Peyer's patch (tissue), 4 donors: ENCODE measurements at regions not wholly inside any gene's neighbourhood (a gene's known extent, or its start where the extent isn't known, plus 50 kb on each side); places are given as distances from the start of the nearest gene placed in this dataset.

Source experiments
- DNase-seq, 3 donors: peaks; one replicate each; pipeline ENCODE4 v3.0.0-alpha.2; 2017 to 2019
- H3K27ac ChIP-seq, 4 donors: fragments of 200-600 bp; sonication (generic); one replicate each; pipeline ENCODE4 v1.5.1; 2016 to 2019
- H3K27me3 ChIP-seq, 2 donors: fragments of 200-600 bp; sonication (generic); one replicate each; pipeline ENCODE4 v1.5.1; 2019
- H3K36me3 ChIP-seq, 3 donors: fragments of 200-600 bp; sonication (generic); one replicate each; pipeline ENCODE4 v1.5.1; 2016 to 2019
- H3K4me1 ChIP-seq, 4 donors: fragments of 200-600 bp; sonication (generic); one replicate each; pipeline ENCODE4 v1.5.1; 2016 to 2019
- H3K4me3 ChIP-seq, 4 donors: fragments of 200-600 bp; sonication (generic); 1 replicate in 3 of 4; 2 replicates in 1 of 4; pipeline ENCODE4 v1.5.1; 2016 to 2019; ENCODE audit warnings: mild to moderate bottlenecking in 1 of 4
- H3K9me3 ChIP-seq, 4 donors: fragments of 200-600 bp; sonication (generic); one replicate each; pipeline ENCODE4 v1.5.1; 2016 to 2019; ENCODE audit warnings: mild to moderate bottlenecking in 1 of 4
- CTCF ChIP-seq, 6 experiments: fragments of 450-650 bp in 4 of 6; fragments of 200-600 bp in 2 of 6; sonication (generic) in 1 of 6; IDR thresholded peaks; one replicate each; pipeline ENCODE4 v1.5.1; 2017 to 2019; ENCODE audit warnings: antibody characterized with exemption in 6 of 6, mild to moderate bottlenecking in 3 of 6, moderate library complexity in 1 of 6
- POLR2A ChIP-seq, 2 donors: fragments of 450-650 bp; IDR thresholded peaks; one replicate each; pipeline ENCODE4 v1.5.1; 2017; ENCODE audit warnings: antibody characterized with exemption in 2 of 2, mild to moderate bottlenecking in 2 of 2, moderate library complexity in 2 of 2

GRCh38 chr20:2230726-2231488, 64.9 kb upstream of the TGM3 start:
- H3K4me3 ChIP-seq = no peak overlapping the region
- TF ChIP-seq POLR2A (IDR thresholded peaks at IDR 0.05) (no peak), CTCF (IDR thresholded peaks at IDR 0.05) (no peak)
- peak in 1 of 3 donors; percentile 45 for DNase-seq
- H3K27ac ChIP-seq = no peak overlapping the region
- H3K27me3 ChIP-seq = no peaks in the 10 kb centered on the region
- H3K36me3 ChIP-seq = no peaks in the 10 kb centered on the region
- H3K9me3 ChIP-seq = no peaks in the 10 kb centered on the region
- H3K4me1 ChIP-seq = no peaks in the 10 kb centered on the region

GRCh38 chr20:2231701-2232100, 64.1 kb upstream of the TGM3 start:
- DNase-seq = no peak
- Histone ChIP-seq H3K4me3 (no peak overlapping the region), H3K36me3 (no peaks in the 10 kb centered on the region), H3K27me3 (no peaks in the 10 kb centered on the region), H3K27ac (no peak overlapping the region), H3K4me1 (no peaks in the 10 kb centered on the region), H3K9me3 (no peaks in the 10 kb centered on the region)
- TF ChIP-seq CTCF (IDR thresholded peaks at IDR 0.05) (no peak), POLR2A (IDR thresholded peaks at IDR 0.05) (no peak)

- Histone ChIP-seq H3K4me1 (no peaks in the 10 kb centered on the region), H3K27ac (no peak overlapping the region), H3K36me3 (no peaks in the 10 kb centered on the region), H3K27me3 (no peaks in the 10 kb centered on the region), H3K4me3 (no peak overlapping the region), H3K9me3 (no peaks in the 10 kb centered on the region)
- no peak for DNase-seq
- TF ChIP-seq POLR2A (IDR thresholded peaks at IDR 0.05) (no peak), CTCF (IDR thresholded peaks at IDR 0.05) (no peak)
Measured at GRCh38 chr20:2234598-2235191, 61.1 kb upstream of the TGM3 start.

- H3K27me3 ChIP-seq = no peaks in the 10 kb centered on the region
- H3K27ac ChIP-seq = no peak overlapping the region
- DNase-seq = no peak
- H3K36me3 ChIP-seq = no peaks in the 10 kb centered on the region
- no peak overlapping the region for H3K4me3 ChIP-seq
- no peaks in the 10 kb centered on the region for H3K4me1 ChIP-seq
- H3K9me3 ChIP-seq = no peaks in the 10 kb centered on the region
- TF ChIP-seq CTCF (IDR thresholded peaks at IDR 0.05) (no peak), POLR2A (IDR thresholded peaks at IDR 0.05) (no peak)
Measured at GRCh38 chr20:2236256-2236655, 59.5 kb upstream of the TGM3 start.

- H3K27ac ChIP-seq = no peak overlapping the region
- peak in 2 of 3 donors; percentile 47 to 56 for DNase-seq
- TF ChIP-seq POLR2A (IDR thresholded peaks at IDR 0.05) (no peak), CTCF (IDR thresholded peaks at IDR 0.05) (peak in 3 of 6 experiments; percentile 48 to 53 (median 50))
- no peaks in the 10 kb centered on the region for H3K9me3 ChIP-seq
- H3K4me1 ChIP-seq = no peaks in the 10 kb centered on the region
- H3K4me3 ChIP-seq = no peak overlapping the region
- no peaks in the 10 kb centered on the region for H3K27me3 ChIP-seq
- no peaks in the 10 kb centered on the region for H3K36me3 ChIP-seq
Measured at GRCh38 chr20:2237059-2237458, 58.7 kb upstream of the TGM3 start.
